ENCODE measurements at regions not wholly inside any gene's neighbourhood (a gene's known extent, or its start where the extent isn't known, plus 50 kb on each side); places are given as distances from the start of the nearest gene placed in this dataset.

GRCh38 chr10:58973235-58973595 is 203.2 kb upstream of the PHYHIPL start:
- TF ChIP-seq POLR2AphosphoS5 (IDR thresholded peaks at IDR 0.05; ENCODE audit: low read depth) (no peak), CTCF (conservative IDR thresholded peaks at IDR 0.05; ENCODE audit: low read depth in 2 of 2) (no peak), EZH2 (IDR thresholded peaks at IDR 0.05; ENCODE audit: low read depth, unreplicated experiment) (no peak), CREB1 (CRISPR knock-in tag; IDR thresholded peaks at IDR 0.05; ENCODE audit: low read depth) (no peak), ZNF114 (CRISPR knock-in tag; IDR thresholded peaks at IDR 0.05) (no peak), JUNB (IDR thresholded peaks at IDR 0.05; ENCODE audit: unreplicated experiment) (no peak), EZH2phosphoT487 (IDR thresholded peaks at IDR 0.05; ENCODE audit: unreplicated experiment) (no peak)
- TF ChIP-seq, protein P1, sequence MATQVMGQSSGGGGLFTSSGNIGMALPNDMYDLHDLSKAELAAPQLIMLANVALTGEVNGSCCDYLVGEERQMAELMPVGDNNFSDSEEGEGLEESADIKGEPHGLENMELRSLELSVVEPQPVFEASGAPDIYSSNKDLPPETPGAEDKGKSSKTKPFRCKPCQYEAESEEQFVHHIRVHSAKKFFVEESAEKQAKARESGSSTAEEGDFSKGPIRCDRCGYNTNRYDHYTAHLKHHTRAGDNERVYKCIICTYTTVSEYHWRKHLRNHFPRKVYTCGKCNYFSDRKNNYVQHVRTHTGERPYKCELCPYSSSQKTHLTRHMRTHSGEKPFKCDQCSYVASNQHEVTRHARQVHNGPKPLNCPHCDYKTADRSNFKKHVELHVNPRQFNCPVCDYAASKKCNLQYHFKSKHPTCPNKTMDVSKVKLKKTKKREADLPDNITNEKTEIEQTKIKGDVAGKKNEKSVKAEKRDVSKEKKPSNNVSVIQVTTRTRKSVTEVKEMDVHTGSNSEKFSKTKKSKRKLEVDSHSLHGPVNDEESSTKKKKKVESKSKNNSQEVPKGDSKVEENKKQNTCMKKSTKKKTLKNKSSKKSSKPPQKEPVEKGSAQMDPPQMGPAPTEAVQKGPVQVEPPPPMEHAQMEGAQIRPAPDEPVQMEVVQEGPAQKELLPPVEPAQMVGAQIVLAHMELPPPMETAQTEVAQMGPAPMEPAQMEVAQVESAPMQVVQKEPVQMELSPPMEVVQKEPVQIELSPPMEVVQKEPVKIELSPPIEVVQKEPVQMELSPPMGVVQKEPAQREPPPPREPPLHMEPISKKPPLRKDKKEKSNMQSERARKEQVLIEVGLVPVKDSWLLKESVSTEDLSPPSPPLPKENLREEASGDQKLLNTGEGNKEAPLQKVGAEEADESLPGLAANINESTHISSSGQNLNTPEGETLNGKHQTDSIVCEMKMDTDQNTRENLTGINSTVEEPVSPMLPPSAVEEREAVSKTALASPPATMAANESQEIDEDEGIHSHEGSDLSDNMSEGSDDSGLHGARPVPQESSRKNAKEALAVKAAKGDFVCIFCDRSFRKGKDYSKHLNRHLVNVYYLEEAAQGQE (IDR thresholded peaks at IDR 0.05; ENCODE audit: unreplicated experiment): no peak

Measured in GM23338 (cell line).